Calu3 (cell line): ENCODE measurements at regions not wholly inside any gene's neighbourhood (a gene's known extent, or its start where the extent isn't known, plus 50 kb on each side); places are given as distances from the start of the nearest gene placed in this dataset.
"Not testable (repeated sequence)": the region's sequence is repeated elsewhere in the genome, so short reads cannot be mapped to it uniquely, and the experiment has no call there.

Source experiments
- BruUV-seq: library from RNA; stranded (reverse); fragments of 400-500 nt; replicated peaks from 2 replicates; lab custom pipeline; 2021; lab: Mats Ljungman, UMichigan
- CTCF ChIA-PET: fragments of 300-600 bp; sonication (Branson Sonifier 250); formaldehyde crosslinking; loops from one replicate; lab custom pipeline; 2022; ENCODE audit warnings: antibody characterized with exemption; lab: Charles Lee
- DNase-seq: peaks from one replicate; pipeline ENCODE4 v3.0.0; 2022
- H3K27ac Mint-ChIP-seq: one replicate; pipeline ENCODE4 v1.8.0; 2022; ENCODE audit warnings: mixed read lengths; ENCODE audit not compliant: unreplicated experiment
- H3K27me3 Mint-ChIP-seq: one replicate; pipeline ENCODE4 v1.8.0; 2022; ENCODE audit warnings: mixed read lengths; ENCODE audit not compliant: unreplicated experiment
- H3K36me3 Mint-ChIP-seq: one replicate; pipeline ENCODE4 v1.8.0; 2022; ENCODE audit warnings: mild to moderate bottlenecking, moderate library complexity, mixed read lengths; ENCODE audit not compliant: insufficient read depth, unreplicated experiment
- H3K4me1 Mint-ChIP-seq: one replicate; pipeline ENCODE4 v1.8.0; 2022; ENCODE audit warnings: mild to moderate bottlenecking, low read depth, mixed read lengths; ENCODE audit not compliant: unreplicated experiment
- H3K4me3 Mint-ChIP-seq: one replicate; pipeline ENCODE4 v1.8.0; 2022; ENCODE audit warnings: mild to moderate bottlenecking, low read depth, moderate library complexity, mixed read lengths; ENCODE audit not compliant: unreplicated experiment
- H3K9me3 Mint-ChIP-seq: one replicate; pipeline ENCODE4 v1.8.0; 2022; ENCODE audit warnings: low read depth, mixed read lengths; ENCODE audit not compliant: unreplicated experiment
- CTCF ChIP-seq: fragments of 200-600 bp; IDR thresholded peaks from one replicate; pipeline ENCODE4 v1.8.0; 2022; ENCODE audit warnings: antibody characterized with exemption; ENCODE audit not compliant: unreplicated experiment
- intact Hi-C: fragments of 100-400 bp; cut with micrococcal nuclease; formaldehyde crosslinking; loops from one replicate; pipeline ENCODE4 v1.10.0; 2022; ENCODE audit not compliant: unreplicated experiment

GRCh38 chr4:158443731-158444130, 78.0 kb upstream of the RXFP1 start:
- H3K36me3 Mint-ChIP-seq = no peaks in the 10 kb centered on the region

GRCh38 chr4:158444621-158445020, 77.1 kb upstream of the RXFP1 start:
- intact Hi-C loops = no loop called here
- H3K27ac Mint-ChIP-seq = no peak overlapping the region
- H3K4me3 Mint-ChIP-seq = no peak overlapping the region
- DNase-seq = no peak
- H3K4me1 Mint-ChIP-seq = no peaks in the 10 kb centered on the region
- H3K27me3 Mint-ChIP-seq = no peaks in the 10 kb centered on the region
- CTCF ChIA-PET = no interaction called here
- BruUV-seq = no TSS peak
- H3K9me3 Mint-ChIP-seq = no peaks in the 10 kb centered on the region
- no peak for TF ChIP-seq CTCF
- H3K36me3 Mint-ChIP-seq = no peaks in the 10 kb centered on the region

More at GRCh38 chr4:158443731-158444130, 78.0 kb upstream of the RXFP1 start:
- Mint-ChIP-seq H3K27ac (no peak overlapping the region), H3K4me3 (no peak overlapping the region), H3K4me1 (no peaks in the 10 kb centered on the region), H3K27me3 (no peaks in the 10 kb centered on the region), H3K9me3 (no peaks in the 10 kb centered on the region)
- intact Hi-C loops = no loop called here
- no TSS peak for BruUV-seq
- no peak for TF ChIP-seq CTCF
- CTCF ChIA-PET = no interaction called here
- no peak for DNase-seq

GRCh38 chr4:158446106-158446505, 75.6 kb upstream of the RXFP1 start:
- CTCF ChIA-PET = no interaction called here
- H3K36me3 Mint-ChIP-seq = no peaks in the 10 kb centered on the region
- intact Hi-C loops = no loop called here
- no peaks in the 10 kb centered on the region for H3K9me3 Mint-ChIP-seq
- no peak for DNase-seq
- H3K27me3 Mint-ChIP-seq = no peaks in the 10 kb centered on the region
- no peak overlapping the region for H3K4me3 Mint-ChIP-seq
- BruUV-seq = no TSS peak
- TF ChIP-seq CTCF = no peak
- no peaks in the 10 kb centered on the region for H3K4me1 Mint-ChIP-seq
- no peak overlapping the region for H3K27ac Mint-ChIP-seq

- H3K9me3 Mint-ChIP-seq = no peaks in the 10 kb centered on the region
- H3K4me3 Mint-ChIP-seq = no peak overlapping the region
- no peaks in the 10 kb centered on the region for H3K36me3 Mint-ChIP-seq
- TF ChIP-seq CTCF = no peak
- H3K27me3 Mint-ChIP-seq = no peaks in the 10 kb centered on the region
- no peaks in the 10 kb centered on the region for H3K4me1 Mint-ChIP-seq
- CTCF ChIA-PET = no interaction called here
- H3K27ac Mint-ChIP-seq = no peak overlapping the region
- no TSS peak for BruUV-seq
- intact Hi-C loops = no loop called here
- no peak for DNase-seq
Observed at GRCh38 chr4:158450741-158451140, 70.9 kb upstream of the RXFP1 start.

GRCh38 chr4:158452116-158452515, 69.6 kb upstream of the RXFP1 start:
- H3K27me3 Mint-ChIP-seq, DNase-seq, H3K27ac Mint-ChIP-seq, H3K9me3 Mint-ChIP-seq, H3K36me3 Mint-ChIP-seq, CTCF ChIA-PET, H3K4me3 Mint-ChIP-seq, intact Hi-C loops, H3K4me1 Mint-ChIP-seq, BruUV-seq: not testable (repeated sequence)
